ENCODE measurements at regions not wholly inside any gene's neighbourhood (a gene's known extent, or its start where the extent isn't known, plus 50 kb on each side); places are given as distances from the start of the nearest gene placed in this dataset.

- TF ChIP-seq, protein P1, sequence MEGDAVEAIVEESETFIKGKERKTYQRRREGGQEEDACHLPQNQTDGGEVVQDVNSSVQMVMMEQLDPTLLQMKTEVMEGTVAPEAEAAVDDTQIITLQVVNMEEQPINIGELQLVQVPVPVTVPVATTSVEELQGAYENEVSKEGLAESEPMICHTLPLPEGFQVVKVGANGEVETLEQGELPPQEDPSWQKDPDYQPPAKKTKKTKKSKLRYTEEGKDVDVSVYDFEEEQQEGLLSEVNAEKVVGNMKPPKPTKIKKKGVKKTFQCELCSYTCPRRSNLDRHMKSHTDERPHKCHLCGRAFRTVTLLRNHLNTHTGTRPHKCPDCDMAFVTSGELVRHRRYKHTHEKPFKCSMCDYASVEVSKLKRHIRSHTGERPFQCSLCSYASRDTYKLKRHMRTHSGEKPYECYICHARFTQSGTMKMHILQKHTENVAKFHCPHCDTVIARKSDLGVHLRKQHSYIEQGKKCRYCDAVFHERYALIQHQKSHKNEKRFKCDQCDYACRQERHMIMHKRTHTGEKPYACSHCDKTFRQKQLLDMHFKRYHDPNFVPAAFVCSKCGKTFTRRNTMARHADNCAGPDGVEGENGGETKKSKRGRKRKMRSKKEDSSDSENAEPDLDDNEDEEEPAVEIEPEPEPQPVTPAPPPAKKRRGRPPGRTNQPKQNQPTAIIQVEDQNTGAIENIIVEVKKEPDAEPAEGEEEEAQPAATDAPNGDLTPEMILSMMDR (conservative IDR thresholded peaks at IDR 0.05; ENCODE audit: low read length), result no peak
- TF ChIP-seq EZH2phosphoT487 (IDR thresholded peaks at IDR 0.05; ENCODE audit: borderline replicate concordance, low read depth, low read length), result no peak
- Histone ChIP-seq H3K9me2 (ENCODE audit: insufficient read depth, low read length) (no peaks in the 10 kb centered on the region), H3K36me3 (ENCODE audit: insufficient read depth, low read length) (no peaks in the 10 kb centered on the region), H3K9me3 (ENCODE audit: low read length) (no peaks in the 10 kb centered on the region), H3K4me2 (ENCODE audit: low read length) (no peak overlapping the region), H2AFZ (ENCODE audit: low read length) (no peak overlapping the region), H3K4me1 (ENCODE audit: insufficient read depth, low read length, poor library complexity, severe bottlenecking) (peaks cover 9% of the 10 kb centered on the region), H3K4me3 (ENCODE audit: low read depth, low read length, poor library complexity, severe bottlenecking) (no peak overlapping the region), H3K27ac (ENCODE audit: low read depth, low read length, poor library complexity, severe bottlenecking) (no peak overlapping the region), H4K20me1 (ENCODE audit: insufficient read depth, low read length) (no peaks in the 10 kb centered on the region), H3K79me2 (ENCODE audit: insufficient read depth, low read depth, low read length) (no peaks in the 10 kb centered on the region)
- BruUV-seq (replicated peaks), result no TSS peak
- ChIA-PET CTCF (ENCODE audit: unreplicated experiment) (no interaction called here), POLR2A (interaction anchor here (0.8 kb wide), 1 partner anchor 10 kb away, joined by 3 read pairs; no protein-coding TSS in a partner anchor)
- no peak for DNase-seq (ENCODE audit: low spot score)
- intact Hi-C loops (cut with micrococcal nuclease; ENCODE audit: unreplicated experiment), result no loop called here
Measured at GRCh38 chr14:83379436-83379835, 1845.8 kb upstream of the SEL1L start.

DNA sequence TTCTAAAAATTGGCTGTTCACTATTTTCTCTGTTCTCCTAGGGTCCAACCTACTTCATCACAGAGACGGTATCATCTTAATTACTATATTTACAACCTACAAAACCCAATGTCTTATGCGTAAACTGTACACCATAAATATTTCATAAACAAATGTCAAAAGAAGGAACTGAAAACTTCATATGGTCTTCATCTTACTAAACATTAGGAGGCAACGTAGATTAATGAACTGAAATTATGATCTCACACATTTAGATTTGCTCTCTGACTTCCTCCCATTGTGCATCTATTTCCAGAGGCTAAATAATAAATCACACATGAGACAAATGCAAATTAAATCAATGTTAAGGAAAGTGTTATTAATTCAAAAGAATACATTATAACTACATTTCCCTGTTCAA is 1850.6 kb upstream of the SEL1L start:
- Histone ChIP-seq H4K20me1 (ENCODE audit: insufficient read depth, low read length) (no peaks in the 10 kb centered on the region), H3K4me3 (ENCODE audit: low read depth, low read length, poor library complexity, severe bottlenecking) (no peak overlapping the region), H3K9me3 (ENCODE audit: low read length) (0 out of 2 replicates have a peak, but pooled peaks cover 5% of the 10 kb centered on the region), H2AFZ (ENCODE audit: low read length) (peak overlapping the region; percentile 32; the same call in 1 of the 2 replicates), H3K4me2 (ENCODE audit: low read length) (peak overlapping the region; percentile 33), H3K27ac (ENCODE audit: low read depth, low read length, poor library complexity, severe bottlenecking) (peak overlapping the region; percentile 53), H3K4me1 (ENCODE audit: insufficient read depth, low read length, poor library complexity, severe bottlenecking) (peaks cover 9% of the 10 kb centered on the region), H3K9me2 (ENCODE audit: insufficient read depth, low read length) (no peaks in the 10 kb centered on the region), H3K79me2 (ENCODE audit: insufficient read depth, low read depth, low read length) (no peaks in the 10 kb centered on the region), H3K36me3 (ENCODE audit: insufficient read depth, low read length) (no peaks in the 10 kb centered on the region)
- no TSS peak for BruUV-seq (replicated peaks)
- TF ChIP-seq EZH2phosphoT487 (IDR thresholded peaks at IDR 0.05; ENCODE audit: borderline replicate concordance, low read depth, low read length), result no peak
- TF ChIP-seq, protein P1 (conservative IDR thresholded peaks at IDR 0.05; ENCODE audit: low read length), result no peak
- CTCF ChIA-PET (ENCODE audit: unreplicated experiment), result no interaction called here
- POLR2A ChIA-PET, result interaction anchor here (1.0 to 1.6 kb wide), 3 partner anchors 17 to 29 kb away, joined by 3 to 7 read pairs (median 5); no protein-coding TSS in a partner anchor
- intact Hi-C loops (cut with micrococcal nuclease; ENCODE audit: unreplicated experiment), result no loop called here
- peak; percentile 20 for DNase-seq (ENCODE audit: low spot score)

- Histone ChIP-seq H3K4me1 (ENCODE audit: insufficient read depth, low read length, poor library complexity, severe bottlenecking) (no peaks in the 10 kb centered on the region), H3K9me3 (ENCODE audit: low read length) (no peaks in the 10 kb centered on the region), H3K36me3 (ENCODE audit: insufficient read depth, low read length) (no peaks in the 10 kb centered on the region), H3K9me2 (ENCODE audit: insufficient read depth, low read length) (no peaks in the 10 kb centered on the region), H3K27ac (ENCODE audit: low read depth, low read length, poor library complexity, severe bottlenecking) (no peak overlapping the region), H3K4me3 (ENCODE audit: low read depth, low read length, poor library complexity, severe bottlenecking) (no peak overlapping the region), H2AFZ (ENCODE audit: low read length) (no peak overlapping the region), H3K79me2 (ENCODE audit: insufficient read depth, low read depth, low read length) (no peaks in the 10 kb centered on the region), H3K4me2 (ENCODE audit: low read length) (no peak overlapping the region), H4K20me1 (ENCODE audit: insufficient read depth, low read length) (no peaks in the 10 kb centered on the region)
- DNase-seq (ENCODE audit: low spot score), result no peak
- intact Hi-C loops (cut with micrococcal nuclease; ENCODE audit: unreplicated experiment), result no loop called here
- BruUV-seq (replicated peaks), result no TSS peak
- TF ChIP-seq EZH2phosphoT487 (IDR thresholded peaks at IDR 0.05; ENCODE audit: borderline replicate concordance, low read depth, low read length), result no peak
- TF ChIP-seq, protein P1 (conservative IDR thresholded peaks at IDR 0.05; ENCODE audit: low read length), result no peak
- POLR2A ChIA-PET, result interaction anchor here (0.5 to 1.0 kb wide), 2 partner anchors 8 to 121 kb away, joined by 4 to 7 read pairs; no protein-coding TSS in a partner anchor
- CTCF ChIA-PET (ENCODE audit: unreplicated experiment), result no interaction called here
Measured at GRCh38 chr14:83395321-83395720, 1861.7 kb upstream of the SEL1L start.

All from OCI-LY7 (cell line).